ENCODE measurements at regions not wholly inside any gene's neighbourhood (a gene's known extent, or its start where the extent isn't known, plus 50 kb on each side); places are given as distances from the start of the nearest gene placed in this dataset.

- Histone ChIP-seq H3K36me3 (no peaks in the 10 kb centered on the region), H3K9me3 (no peaks in the 10 kb centered on the region), H3K27ac (no peak overlapping the region), H3K27me3 (peaks cover 0 to 39% (median 11%) of the 10 kb centered on the region in 9 donors), H3K4me1 (peaks cover 0 to 5% (median 0%) of the 10 kb centered on the region in 12 donors), H3K4me3 (no peak overlapping the region)
- DNase-seq (peak in 1 of 5 donors; percentile 52), ATAC-seq (no peak)
- TF ChIP-seq POLR2A (IDR thresholded peaks at IDR 0.05) (no peak), CTCF (IDR thresholded peaks at IDR 0.05) (no peak)
- intact Hi-C loops (cut with DNase I): loop anchor here in 1 of 10 donors (10.0 kb wide), 1 partner anchor 251 kb away; no protein-coding TSS in a partner anchor
- 67 to 79% (median 73%) methylated on average over 20 to 22 of the region's 22 CpGs for WGBS, 4 donors
These were observed 130.4 kb upstream of the IQSEC1 start for GRCh38 chr3:13203398-13204176.

GRCh38 chr3:13202744-13203397 is 129.6 kb upstream of the IQSEC1 start:
- WGBS, 4 donors: 86 to 88% (median 86%) methylated on average over 16 of the region's 16 CpGs
- TF ChIP-seq POLR2A (IDR thresholded peaks at IDR 0.05) (no peak), CTCF (IDR thresholded peaks at IDR 0.05) (no peak)
- peaks cover 0 to 39% (median 14%) of the 10 kb centered on the region in 9 donors for H3K27me3 ChIP-seq

GRCh38 chr3:13201851-13202250 is 128.6 kb upstream of the IQSEC1 start:
- Histone ChIP-seq H3K4me3 (no peak overlapping the region), H3K36me3 (no peaks in the 10 kb centered on the region), H3K27me3 (peaks cover 0 to 32% (median 14%) of the 10 kb centered on the region in 9 donors), H3K27ac (no peak overlapping the region), H3K9me3 (no peaks in the 10 kb centered on the region), H3K4me1 (peaks cover 0 to 9% (median 4%) of the 10 kb centered on the region in 12 donors)
- no peak for ATAC-seq
- DNase-seq: peak in 1 of 5 donors; percentile 4
- intact Hi-C loops (cut with DNase I): loop anchor here in 1 of 10 donors (10.0 kb wide), 1 partner anchor 253 kb away; no protein-coding TSS in a partner anchor
- no peak for TF ChIP-seq CTCF (IDR thresholded peaks at IDR 0.05)
- no peak for TF ChIP-seq POLR2A (IDR thresholded peaks at IDR 0.05)
- 72 to 81% (median 76%) methylated on average over 3 of the region's 3 CpGs for WGBS, 4 donors

More at GRCh38 chr3:13202744-13203397, 129.6 kb upstream of the IQSEC1 start:
- H3K4me3 ChIP-seq: no peak overlapping the region
- H3K9me3 ChIP-seq: no peaks in the 10 kb centered on the region
- DNase-seq: peak in 1 of 5 donors; percentile 31
- no peaks in the 10 kb centered on the region for H3K36me3 ChIP-seq
- H3K27ac ChIP-seq: no peak overlapping the region
- intact Hi-C loops (cut with DNase I): loop anchor here in 1 of 10 donors (10.0 kb wide), 1 partner anchor 252 kb away; no protein-coding TSS in a partner anchor
- H3K4me1 ChIP-seq: peaks cover 0 to 5% (median 0%) of the 10 kb centered on the region in 12 donors
- no peak for ATAC-seq

GRCh38 chr3:13200946-13201345 is 127.7 kb upstream of the IQSEC1 start:
- Histone ChIP-seq H3K4me1 (peaks cover 0 to 11% (median 5%) of the 10 kb centered on the region in 12 donors), H3K36me3 (no peaks in the 10 kb centered on the region), H3K4me3 (no peak overlapping the region), H3K9me3 (no peaks in the 10 kb centered on the region), H3K27ac (no peak overlapping the region), H3K27me3 (peaks cover 0 to 26% (median 14%) of the 10 kb centered on the region in 9 donors)
- DNase-seq (peak in 1 of 5 donors; percentile 16), ATAC-seq (no peak)
- TF ChIP-seq CTCF (IDR thresholded peaks at IDR 0.05) (peak in 1 of 12 donors; percentile 8), POLR2A (IDR thresholded peaks at IDR 0.05) (no peak)
- 28 to 41% (median 36%) methylated on average over 7 of the region's 7 CpGs for WGBS, 4 donors
- intact Hi-C loops (cut with DNase I): loop anchor here in 1 of 10 donors (10.0 kb wide), 1 partner anchor 254 kb away; no protein-coding TSS in a partner anchor
